GM12878 (cell line): ENCODE measurements at regions not wholly inside any gene's neighbourhood (a gene's known extent, or its start where the extent isn't known, plus 50 kb on each side); places are given as distances from the start of the nearest gene placed in this dataset.

Source experiments
- EP300 ChIP-seq, 2 experiments: fragments of 150-350 bp in 1 of 2; IDR thresholded peaks; 2 replicates each; pipeline ENCODE4 v1.6.1; 2011 to 2012; ENCODE audit warnings: low read depth in 2 of 2, low read length in 2 of 2, borderline replicate concordance in 1 of 2, improper control_type of control experiment in 1 of 2, inconsistent platforms in 1 of 2; ENCODE audit not compliant: control insufficient read depth in 1 of 2
- NBN ChIP-seq: fragments of 450-650 bp; IDR thresholded peaks from 2 replicates; pipeline ENCODE4 v1.6.1; 2016
- POLR2A ChIP-seq: IDR thresholded peaks from 2 replicates; pipeline ENCODE4 v1.6.1; 2011; ENCODE audit warnings: low read depth, mild to moderate bottlenecking, low read length
- POLR2AphosphoS5 ChIP-seq: IDR thresholded peaks from 2 replicates; pipeline ENCODE4 v1.6.1; 2011; ENCODE audit warnings: mild to moderate bottlenecking, low read length, inconsistent platforms
- ZZZ3 ChIP-seq: IDR thresholded peaks from 2 replicates; pipeline ENCODE4 v1.6.1; 2011; ENCODE audit warnings: low read depth; ENCODE audit not compliant: control insufficient read depth, insufficient read length
- TF ChIP-seq, protein P1 (sequence below), 3 experiments: IDR thresholded peaks in 2 of 3; conservative IDR thresholded peaks in 1 of 3; 2 replicates each; pipeline ENCODE4 v1.5.1; 2011; ENCODE audit warnings: low read depth in 3 of 3, low read length in 3 of 3, mild to moderate bottlenecking in 3 of 3, control low read depth in 2 of 3, moderate library complexity in 2 of 3, inconsistent platforms in 1 of 3, mixed read lengths in 1 of 3; ENCODE audit not compliant: control insufficient read depth in 2 of 3, insufficient read depth in 1 of 3; ENCODE audit errors: extremely low read depth in 1 of 3
- TF ChIP-seq, protein P2 (sequence below): IDR thresholded peaks from 2 replicates; pipeline ENCODE4 v1.6.1; 2011; ENCODE audit warnings: borderline replicate concordance, low read depth, mild to moderate bottlenecking, moderate library complexity, mixed read lengths, low read length; ENCODE audit not compliant: insufficient read depth; ENCODE audit errors: extremely low read length
- TF ChIP-seq, protein P3 (sequence below): fragments of 450-650 bp; IDR thresholded peaks from 2 replicates; pipeline ENCODE4 v1.6.1; 2018; ENCODE audit warnings: borderline replicate concordance, mild to moderate bottlenecking; ENCODE audit not compliant: partially characterized antibody
- TF ChIP-seq, protein P4 (sequence below): IDR thresholded peaks from 2 replicates; pipeline ENCODE4 v1.6.1; 2012; ENCODE audit warnings: improper control_type of control experiment, low read depth, low read length; ENCODE audit not compliant: insufficient replicate concordance
- TF ChIP-seq, protein P5 (sequence below): fragments of 450-650 bp; IDR thresholded peaks from 2 replicates; pipeline ENCODE4 v1.6.1; 2016; ENCODE audit warnings: mild to moderate bottlenecking

DNA sequence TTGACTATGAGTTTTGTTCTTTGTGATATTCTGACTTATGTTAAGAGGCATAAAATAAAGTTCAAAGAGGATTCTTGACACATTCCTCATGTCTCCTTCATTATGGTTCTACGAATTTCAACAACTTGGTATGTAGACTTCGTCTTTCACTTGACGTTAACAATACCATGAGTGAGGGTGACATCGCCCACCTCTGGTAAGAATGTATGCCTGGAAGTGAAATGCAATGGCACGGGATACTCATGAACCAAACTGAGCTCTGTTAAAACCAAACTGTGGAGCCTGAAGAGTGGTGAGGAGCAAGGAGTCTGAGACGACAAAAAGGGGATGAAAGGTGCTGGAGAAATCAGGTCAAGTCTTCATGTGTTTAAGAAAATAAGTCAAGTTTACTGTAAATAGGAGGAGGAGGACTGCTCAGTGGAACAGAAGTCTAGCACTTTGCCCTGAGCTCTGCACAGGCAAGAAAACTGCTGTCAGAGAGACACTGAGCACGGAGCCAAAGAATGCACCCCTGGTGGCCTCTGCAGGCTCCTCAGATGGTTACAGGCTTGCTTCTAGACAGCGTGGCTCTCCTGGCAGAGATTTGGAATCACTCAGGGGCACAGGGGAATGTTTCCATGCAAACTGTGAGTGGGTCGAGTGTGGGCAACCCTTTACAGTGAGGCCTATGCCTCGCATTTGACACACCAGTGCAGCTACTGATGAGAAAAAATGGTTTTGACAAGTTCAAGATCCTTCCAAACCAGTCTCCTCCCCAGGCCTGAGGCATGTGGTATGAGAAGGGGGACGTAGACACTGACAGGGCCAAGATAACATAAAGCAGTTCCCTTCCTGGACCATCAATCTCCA is 470.1 kb downstream of the IRX1 start:
- TF ChIP-seq NBN (no peak), POLR2A (no peak), EP300 (IDR thresholded peaks at IDR 0.05; ENCODE audit: borderline replicate concordance in 1 of 2, control insufficient read depth in 1 of 2, low read depth in 2 of 2, low read length in 2 of 2) (no peak), ZZZ3 (no peak), POLR2AphosphoS5 (no peak)
- TF ChIP-seq, protein P1, sequence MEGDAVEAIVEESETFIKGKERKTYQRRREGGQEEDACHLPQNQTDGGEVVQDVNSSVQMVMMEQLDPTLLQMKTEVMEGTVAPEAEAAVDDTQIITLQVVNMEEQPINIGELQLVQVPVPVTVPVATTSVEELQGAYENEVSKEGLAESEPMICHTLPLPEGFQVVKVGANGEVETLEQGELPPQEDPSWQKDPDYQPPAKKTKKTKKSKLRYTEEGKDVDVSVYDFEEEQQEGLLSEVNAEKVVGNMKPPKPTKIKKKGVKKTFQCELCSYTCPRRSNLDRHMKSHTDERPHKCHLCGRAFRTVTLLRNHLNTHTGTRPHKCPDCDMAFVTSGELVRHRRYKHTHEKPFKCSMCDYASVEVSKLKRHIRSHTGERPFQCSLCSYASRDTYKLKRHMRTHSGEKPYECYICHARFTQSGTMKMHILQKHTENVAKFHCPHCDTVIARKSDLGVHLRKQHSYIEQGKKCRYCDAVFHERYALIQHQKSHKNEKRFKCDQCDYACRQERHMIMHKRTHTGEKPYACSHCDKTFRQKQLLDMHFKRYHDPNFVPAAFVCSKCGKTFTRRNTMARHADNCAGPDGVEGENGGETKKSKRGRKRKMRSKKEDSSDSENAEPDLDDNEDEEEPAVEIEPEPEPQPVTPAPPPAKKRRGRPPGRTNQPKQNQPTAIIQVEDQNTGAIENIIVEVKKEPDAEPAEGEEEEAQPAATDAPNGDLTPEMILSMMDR (IDR thresholded peaks at IDR 0.05 in 2 of 3, conservative IDR thresholded peaks at IDR 0.05 in 1 of 3; ENCODE audit: control insufficient read depth in 2 of 3, extremely low read depth in 1 of 3, insufficient read depth in 1 of 3, low read depth in 3 of 3, low read length in 3 of 3): no peak
- TF ChIP-seq, protein P2, sequence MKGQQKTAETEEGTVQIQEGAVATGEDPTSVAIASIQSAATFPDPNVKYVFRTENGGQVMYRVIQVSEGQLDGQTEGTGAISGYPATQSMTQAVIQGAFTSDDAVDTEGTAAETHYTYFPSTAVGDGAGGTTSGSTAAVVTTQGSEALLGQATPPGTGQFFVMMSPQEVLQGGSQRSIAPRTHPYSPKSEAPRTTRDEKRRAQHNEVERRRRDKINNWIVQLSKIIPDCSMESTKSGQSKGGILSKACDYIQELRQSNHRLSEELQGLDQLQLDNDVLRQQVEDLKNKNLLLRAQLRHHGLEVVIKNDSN: no peak
- TF ChIP-seq, protein P3, sequence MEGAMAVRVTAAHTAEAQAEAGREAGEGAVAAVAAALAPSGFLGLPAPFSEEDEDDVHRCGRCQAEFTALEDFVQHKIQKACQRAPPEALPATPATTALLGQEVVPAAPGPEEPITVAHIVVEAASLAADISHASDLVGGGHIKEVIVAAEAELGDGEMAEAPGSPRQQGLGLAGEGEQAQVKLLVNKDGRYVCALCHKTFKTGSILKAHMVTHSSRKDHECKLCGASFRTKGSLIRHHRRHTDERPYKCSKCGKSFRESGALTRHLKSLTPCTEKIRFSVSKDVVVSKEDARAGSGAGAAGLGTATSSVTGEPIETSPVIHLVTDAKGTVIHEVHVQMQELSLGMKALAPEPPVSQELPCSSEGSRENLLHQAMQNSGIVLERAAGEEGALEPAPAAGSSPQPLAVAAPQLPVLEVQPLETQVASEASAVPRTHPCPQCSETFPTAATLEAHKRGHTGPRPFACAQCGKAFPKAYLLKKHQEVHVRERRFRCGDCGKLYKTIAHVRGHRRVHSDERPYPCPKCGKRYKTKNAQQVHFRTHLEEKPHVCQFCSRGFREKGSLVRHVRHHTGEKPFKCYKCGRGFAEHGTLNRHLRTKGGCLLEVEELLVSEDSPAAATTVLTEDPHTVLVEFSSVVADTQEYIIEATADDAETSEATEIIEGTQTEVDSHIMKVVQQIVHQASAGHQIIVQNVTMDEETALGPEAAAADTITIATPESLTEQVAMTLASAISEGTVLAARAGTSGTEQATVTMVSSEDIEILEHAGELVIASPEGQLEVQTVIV: no peak
- TF ChIP-seq, protein P4, sequence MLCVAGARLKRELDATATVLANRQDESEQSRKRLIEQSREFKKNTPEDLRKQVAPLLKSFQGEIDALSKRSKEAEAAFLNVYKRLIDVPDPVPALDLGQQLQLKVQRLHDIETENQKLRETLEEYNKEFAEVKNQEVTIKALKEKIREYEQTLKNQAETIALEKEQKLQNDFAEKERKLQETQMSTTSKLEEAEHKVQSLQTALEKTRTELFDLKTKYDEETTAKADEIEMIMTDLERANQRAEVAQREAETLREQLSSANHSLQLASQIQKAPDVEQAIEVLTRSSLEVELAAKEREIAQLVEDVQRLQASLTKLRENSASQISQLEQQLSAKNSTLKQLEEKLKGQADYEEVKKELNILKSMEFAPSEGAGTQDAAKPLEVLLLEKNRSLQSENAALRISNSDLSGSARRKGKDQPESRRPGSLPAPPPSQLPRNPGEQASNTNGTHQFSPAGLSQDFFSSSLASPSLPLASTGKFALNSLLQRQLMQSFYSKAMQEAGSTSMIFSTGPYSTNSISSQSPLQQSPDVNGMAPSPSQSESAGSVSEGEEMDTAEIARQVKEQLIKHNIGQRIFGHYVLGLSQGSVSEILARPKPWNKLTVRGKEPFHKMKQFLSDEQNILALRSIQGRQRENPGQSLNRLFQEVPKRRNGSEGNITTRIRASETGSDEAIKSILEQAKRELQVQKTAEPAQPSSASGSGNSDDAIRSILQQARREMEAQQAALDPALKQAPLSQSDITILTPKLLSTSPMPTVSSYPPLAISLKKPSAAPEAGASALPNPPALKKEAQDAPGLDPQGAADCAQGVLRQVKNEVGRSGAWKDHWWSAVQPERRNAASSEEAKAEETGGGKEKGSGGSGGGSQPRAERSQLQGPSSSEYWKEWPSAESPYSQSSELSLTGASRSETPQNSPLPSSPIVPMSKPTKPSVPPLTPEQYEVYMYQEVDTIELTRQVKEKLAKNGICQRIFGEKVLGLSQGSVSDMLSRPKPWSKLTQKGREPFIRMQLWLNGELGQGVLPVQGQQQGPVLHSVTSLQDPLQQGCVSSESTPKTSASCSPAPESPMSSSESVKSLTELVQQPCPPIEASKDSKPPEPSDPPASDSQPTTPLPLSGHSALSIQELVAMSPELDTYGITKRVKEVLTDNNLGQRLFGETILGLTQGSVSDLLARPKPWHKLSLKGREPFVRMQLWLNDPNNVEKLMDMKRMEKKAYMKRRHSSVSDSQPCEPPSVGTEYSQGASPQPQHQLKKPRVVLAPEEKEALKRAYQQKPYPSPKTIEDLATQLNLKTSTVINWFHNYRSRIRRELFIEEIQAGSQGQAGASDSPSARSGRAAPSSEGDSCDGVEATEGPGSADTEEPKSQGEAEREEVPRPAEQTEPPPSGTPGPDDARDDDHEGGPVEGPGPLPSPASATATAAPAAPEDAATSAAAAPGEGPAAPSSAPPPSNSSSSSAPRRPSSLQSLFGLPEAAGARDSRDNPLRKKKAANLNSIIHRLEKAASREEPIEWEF: no peak
- TF ChIP-seq, protein P5, sequence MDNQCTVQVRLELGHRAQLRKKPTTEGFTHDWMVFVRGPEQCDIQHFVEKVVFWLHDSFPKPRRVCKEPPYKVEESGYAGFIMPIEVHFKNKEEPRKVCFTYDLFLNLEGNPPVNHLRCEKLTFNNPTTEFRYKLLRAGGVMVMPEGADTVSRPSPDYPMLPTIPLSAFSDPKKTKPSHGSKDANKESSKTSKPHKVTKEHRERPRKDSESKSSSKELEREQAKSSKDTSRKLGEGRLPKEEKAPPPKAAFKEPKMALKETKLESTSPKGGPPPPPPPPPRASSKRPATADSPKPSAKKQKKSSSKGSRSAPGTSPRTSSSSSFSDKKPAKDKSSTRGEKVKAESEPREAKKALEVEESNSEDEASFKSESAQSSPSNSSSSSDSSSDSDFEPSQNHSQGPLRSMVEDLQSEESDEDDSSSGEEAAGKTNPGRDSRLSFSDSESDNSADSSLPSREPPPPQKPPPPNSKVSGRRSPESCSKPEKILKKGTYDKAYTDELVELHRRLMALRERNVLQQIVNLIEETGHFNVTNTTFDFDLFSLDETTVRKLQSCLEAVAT: no peak
